RPMI7951 (cell line): ENCODE measurements at regions not wholly inside any gene's neighbourhood (a gene's known extent, or its start where the extent isn't known, plus 50 kb on each side); places are given as distances from the start of the nearest gene placed in this dataset.

Experiments used
- DNase-seq: peaks from one replicate; pipeline ENCODE4 v3.0.0-alpha.2; 2012; ENCODE audit warnings: low read depth

- DNase-seq = no peak
Measured at GRCh38 chr1:213864091-213864490, 123.7 kb upstream of the PROX1 start.

- DNase-seq = no peak
Measured at GRCh38 chr1:213868482-213868881, 119.3 kb upstream of the PROX1 start.

GRCh38 chr1:213871179-213871578, 116.6 kb upstream of the PROX1 start:
- DNase-seq = no peak

- DNase-seq = no peak
Measured at GRCh38 chr1:213874789-213875188, 113.0 kb upstream of the PROX1 start.

GRCh38 chr1:213876531-213876930, 111.2 kb upstream of the PROX1 start:
- no peak for DNase-seq

- no peak for DNase-seq
Measured at GRCh38 chr1:213883618-213884017, 104.2 kb upstream of the PROX1 start.

GRCh38 chr1:213884402-213884801, 103.4 kb upstream of the PROX1 start:
- DNase-seq = no peak

- no peak for DNase-seq
Measured at GRCh38 chr1:213884942-213885341, 102.8 kb upstream of the PROX1 start.

- no peak for DNase-seq
Measured at GRCh38 chr1:213887842-213888241, 99.9 kb upstream of the PROX1 start.

- no peak for DNase-seq
Measured at GRCh38 chr1:213891989-213892902, 95.5 kb upstream of the PROX1 start.

- DNase-seq = no peak
Measured at GRCh38 chr1:213898684-213899083, 89.1 kb upstream of the PROX1 start.

- DNase-seq = no peak
Measured at GRCh38 chr1:213899413-213899812, 88.4 kb upstream of the PROX1 start.

GRCh38 chr1:213905344-213905743, 82.4 kb upstream of the PROX1 start:
- DNase-seq = no peak

- no peak for DNase-seq
Measured at GRCh38 chr1:213908521-213908920, 79.3 kb upstream of the PROX1 start.

- DNase-seq = no peak
Measured at GRCh38 chr1:213914392-213914791, 73.4 kb upstream of the PROX1 start.

GRCh38 chr1:213921311-213921710, 66.5 kb upstream of the PROX1 start:
- no peak for DNase-seq

GRCh38 chr1:213921712-213922111, 66.1 kb upstream of the PROX1 start:
- DNase-seq = no peak

- no peak for DNase-seq
Measured at GRCh38 chr1:213925531-213926182, 62.1 kb upstream of the PROX1 start.

- DNase-seq = no peak
Measured at GRCh38 chr1:213927846-213928245, 59.9 kb upstream of the PROX1 start.

- DNase-seq = no peak
Measured at GRCh38 chr1:213929398-213929797, 58.4 kb upstream of the PROX1 start.

- DNase-seq = peak; percentile 3
Measured at GRCh38 chr1:213931836-213932235, 55.9 kb upstream of the PROX1 start.

- no peak for DNase-seq
Measured at GRCh38 chr1:213933336-213933735, 54.4 kb upstream of the PROX1 start.

- peak; percentile 85 for DNase-seq
Measured at GRCh38 chr1:213934649-213935048, 53.1 kb upstream of the PROX1 start.
